HepG2 (cell line): ENCODE measurements at regions not wholly inside any gene's neighbourhood (a gene's known extent, or its start where the extent isn't known, plus 50 kb on each side); places are given as distances from the start of the nearest gene placed in this dataset.

ENCODE experiments used
- ATAC-seq: fragments of 200-7000 bp; cut with Tn5 transposase; 3 replicates; pipeline ENCODE4 v1.9.1; 2020; ENCODE audit warnings: mild to moderate bottlenecking, moderate library complexity
- BruUV-seq: library from RNA; stranded (reverse); fragments of 400-500 nt; replicated peaks from 2 replicates; lab custom pipeline; 2021; lab: Mats Ljungman, UMichigan
- CTCF ChIA-PET: fragments of 300-600 bp; formaldehyde crosslinking; extraction: SDS; loops from one replicate; lab custom pipeline; 2021; ENCODE audit warnings: low total read pairs, inconsistent platforms, low intra/inter-chr PET ratio; lab: Yijun Ruan, JAX
- POLR2A ChIA-PET: fragments of 350-600 bp; sonication (Branson Sonifier 250); formaldehyde crosslinking; loops from one replicate; lab custom pipeline; 2020; ENCODE audit warnings: antibody characterized with exemption, inconsistent platforms; lab: Yijun Ruan, JAX
- DNase-seq: peaks from one replicate; pipeline ENCODE4 v3.0.0-alpha.2; 2015; ENCODE audit warnings: low spot score
- FAIRE-seq: peaks from 3 replicates; lab custom pipeline; 2011; peaks lifted over from hg19 to GRCh38; lab: Jason Lieb, UNC
- H2AFZ ChIP-seq: one replicate; pipeline ENCODE4 v1.6.1; 2011; ENCODE audit warnings: low read length, inconsistent platforms
- H3K27ac ChIP-seq: fragments of 300-600 bp; 3 replicates; pipeline ENCODE4 v1.8.0; 2011; ENCODE audit warnings: mixed run types, mild to moderate bottlenecking, mixed read lengths, low read length, inconsistent platforms; ENCODE audit not compliant: insufficient read depth; ENCODE audit errors: extremely low read length
- H3K27me3 ChIP-seq, 2 experiments: fragments of 200-600 bp in 1 of 2; 2 replicates in 1 of 2; 3 replicates in 1 of 2; pipeline versions ENCODE4 v1.6.0 to v1.8.0; 2011; ENCODE audit warnings: low read length in 2 of 2, mild to moderate bottlenecking in 2 of 2, moderate library complexity in 2 of 2, inconsistent platforms in 1 of 2; ENCODE audit not compliant: insufficient read depth in 2 of 2, control insufficient read depth in 1 of 2
- H3K36me3 ChIP-seq, 2 experiments: fragments of 200-600 bp in 1 of 2; replicated peaks in 1 of 2; 2 replicates in 1 of 2; 3 replicates in 1 of 2; pipeline versions ENCODE4 v1.5.1 to v1.8.0; 2011; ENCODE audit warnings: low read length in 2 of 2, inconsistent platforms in 1 of 2; ENCODE audit not compliant: insufficient read depth in 2 of 2, control insufficient read depth in 1 of 2
- H3K4me1 ChIP-seq: 2 replicates; pipeline ENCODE4 v1.5.1; 2012; ENCODE audit warnings: low read length, inconsistent platforms; ENCODE audit not compliant: insufficient read depth
- H3K4me2 ChIP-seq: 2 replicates; pipeline ENCODE4 v1.6.0; 2011; ENCODE audit warnings: low read depth, low read length, inconsistent platforms
- H3K4me3 ChIP-seq, 3 experiments: fragments of 200-600 bp in 1 of 3; sonication (generic), shearing (Covaris generic) in 1 of 3; replicated peaks in 1 of 3; 2 replicates each; pipeline ENCODE4 v1.5.1; 2011 to 2016; ENCODE audit warnings: low read length in 3 of 3, inconsistent platforms in 2 of 3, low read depth in 2 of 3, mild to moderate bottlenecking in 2 of 3, control low read depth in 1 of 3, mixed read lengths in 1 of 3; ENCODE audit not compliant: insufficient read depth in 1 of 3
- H3K79me2 ChIP-seq: one replicate; pipeline ENCODE4 v1.6.1; 2011; ENCODE audit warnings: low read length, inconsistent platforms; ENCODE audit not compliant: insufficient read depth
- H3K9ac ChIP-seq: 2 replicates; pipeline ENCODE4 v1.6.0; 2011; ENCODE audit warnings: mild to moderate bottlenecking, low read depth, low read length, inconsistent platforms; ENCODE audit not compliant: insufficient read depth
- H3K9me3 ChIP-seq: 2 replicates; pipeline ENCODE4 v1.5.1; 2012; ENCODE audit warnings: mild to moderate bottlenecking, low read length
- H4K20me1 ChIP-seq: 2 replicates; pipeline ENCODE4 v1.6.0; 2011; ENCODE audit warnings: inconsistent platforms, mild to moderate bottlenecking, low read length, moderate library complexity; ENCODE audit not compliant: insufficient read depth
- BCL3 ChIP-seq: sonication (generic); formaldehyde crosslinking; IDR thresholded peaks from 2 replicates; pipeline ENCODE4 v1.5.1; 2020; ENCODE audit warnings: mild to moderate bottlenecking, missing genetic modification reagents, moderate library complexity
- FOXK1 ChIP-seq: sonication (generic); formaldehyde crosslinking; IDR thresholded peaks from 2 replicates; pipeline ENCODE4 v1.4.0; 2020; ENCODE audit warnings: low read depth, missing genetic modification reagents, borderline replicate concordance
- IRX3 ChIP-seq: sonication (generic); formaldehyde crosslinking; IDR thresholded peaks from 2 replicates; pipeline ENCODE4 v1.8.1; 2023; ENCODE audit warnings: mild to moderate bottlenecking, low read depth, missing genetic modification reagents, borderline replicate concordance
- PAF1 ChIP-seq: IDR thresholded peaks from 2 replicates; pipeline ENCODE4 v1.6.1; 2016; ENCODE audit warnings: missing genetic modification reagents, missing compliant biosample characterization
- PCBP2 ChIP-seq: fragments of 200-400 bp; formaldehyde crosslinking; optimal IDR thresholded peaks from 2 replicates; pipeline ENCODE3; 2018; ENCODE audit warnings: low read length, low read depth; ENCODE audit not compliant: poor library complexity, severe bottlenecking
- SALL2 ChIP-seq: sonication (generic); formaldehyde crosslinking; IDR thresholded peaks from 2 replicates; pipeline ENCODE4 v1.8.1; 2023; ENCODE audit warnings: mild to moderate bottlenecking, missing genetic modification reagents, inconsistent platforms
- SP140L ChIP-seq: sonication (generic); formaldehyde crosslinking; IDR thresholded peaks from 2 replicates; pipeline ENCODE4 v1.4.0; 2020; ENCODE audit warnings: missing genetic modification reagents, borderline replicate concordance
- ZIK1 ChIP-seq: sonication (generic); formaldehyde crosslinking; IDR thresholded peaks from 2 replicates; pipeline ENCODE4 v1.5.0; 2020; ENCODE audit warnings: mild to moderate bottlenecking, low read depth, missing genetic modification reagents, borderline replicate concordance
- ZNF234 ChIP-seq: sonication (generic); formaldehyde crosslinking; conservative IDR thresholded peaks from 2 replicates; pipeline ENCODE4 v1.5.1; 2020; ENCODE audit warnings: mild to moderate bottlenecking, missing genetic modification reagents
- ZNF264 ChIP-seq: sonication (generic); formaldehyde crosslinking; IDR thresholded peaks from 2 replicates; pipeline ENCODE4 v1.4.0; 2020; ENCODE audit warnings: missing genetic modification reagents
- ZNF878 ChIP-seq: sonication (generic); formaldehyde crosslinking; IDR thresholded peaks from 2 replicates; pipeline ENCODE4 v1.8.1; 2023; ENCODE audit warnings: mild to moderate bottlenecking, missing genetic modification reagents, moderate library complexity
- WGBS: methylation state at CpG from one replicate; pipeline ENCODE4 v1.1.6; 2017; ENCODE audit warnings: low lambda C conversion rate; 5-methylcytosine and 5-hydroxymethylcytosine counted together
- in situ Hi-C: cut with HindIII; loops from 2 replicates; pipeline ENCODE4 v1.10.0; 2017; ENCODE audit warnings: low pct_unique_long_range_greater_than_20kb; ENCODE audit not compliant: extremely low pct_ligation_motif_present
- intact Hi-C: fragments of 100-400 bp; cut with micrococcal nuclease; formaldehyde crosslinking; loops from one replicate; pipeline ENCODE4 v1.10.0; 2022; ENCODE audit not compliant: unreplicated experiment
- TF ChIP-seq, protein P1 (sequence below): sonication (generic); formaldehyde crosslinking; IDR thresholded peaks from 2 replicates; pipeline ENCODE4 v1.9.0; 2021; ENCODE audit warnings: missing genetic modification reagents, mild to moderate bottlenecking, borderline replicate concordance
- TF ChIP-seq, protein P2 (sequence below): sonication (generic); formaldehyde crosslinking; IDR thresholded peaks from 2 replicates; pipeline ENCODE4 v1.5.1; 2020; ENCODE audit warnings: mild to moderate bottlenecking, missing genetic modification reagents, borderline replicate concordance

GRCh38 chr3:150179330-150179729 lies 208.6 kb upstream of the PFN2 start:
- peaks cover 24% of the 10 kb centered on the region for H3K4me1 ChIP-seq
- no peaks in the 10 kb centered on the region for H4K20me1 ChIP-seq
- ATAC-seq (no peak), DNase-seq (no peak), FAIRE-seq (no peak)
- H3K27ac ChIP-seq = no peak overlapping the region
- H3K4me2 ChIP-seq = no peak overlapping the region
- no TSS peak for BruUV-seq
- no peaks in the 10 kb centered on the region for H3K79me2 ChIP-seq
- CTCF ChIA-PET = no interaction called here
- in situ Hi-C loops = no loop called here
- POLR2A ChIA-PET = no interaction called here
- WGBS = 0% methylated on average over 1 of the region's 1 CpG
- H2AFZ ChIP-seq = no peak overlapping the region
- H3K27me3 ChIP-seq = no peaks in the 10 kb centered on the region; a peak in 1 of 5 replicates
- H3K36me3 ChIP-seq = no peaks in the 10 kb centered on the region
- no peak overlapping the region for H3K4me3 ChIP-seq
- intact Hi-C loops = no loop called here
- no peak overlapping the region for H3K9ac ChIP-seq
- H3K9me3 ChIP-seq = no peaks in the 10 kb centered on the region
- TF ChIP-seq ZNF234 (no peak), ZNF878 (CRISPR knock-in tag) (no peak), SP140L (no peak), BCL3 (CRISPR knock-in tag) (no peak), PCBP2 (no peak), ZIK1 (CRISPR knock-in tag) (no peak), FOXK1 (no peak), PAF1 (CRISPR knock-in tag) (no peak), IRX3 (CRISPR knock-in tag) (no peak), SALL2 (CRISPR knock-in tag) (no peak), ZNF264 (CRISPR knock-in tag) (no peak)
- TF ChIP-seq, protein P1, sequence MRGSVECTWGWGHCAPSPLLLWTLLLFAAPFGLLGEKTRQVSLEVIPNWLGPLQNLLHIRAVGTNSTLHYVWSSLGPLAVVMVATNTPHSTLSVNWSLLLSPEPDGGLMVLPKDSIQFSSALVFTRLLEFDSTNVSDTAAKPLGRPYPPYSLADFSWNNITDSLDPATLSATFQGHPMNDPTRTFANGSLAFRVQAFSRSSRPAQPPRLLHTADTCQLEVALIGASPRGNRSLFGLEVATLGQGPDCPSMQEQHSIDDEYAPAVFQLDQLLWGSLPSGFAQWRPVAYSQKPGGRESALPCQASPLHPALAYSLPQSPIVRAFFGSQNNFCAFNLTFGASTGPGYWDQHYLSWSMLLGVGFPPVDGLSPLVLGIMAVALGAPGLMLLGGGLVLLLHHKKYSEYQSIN = no peak
- TF ChIP-seq, protein P2, sequence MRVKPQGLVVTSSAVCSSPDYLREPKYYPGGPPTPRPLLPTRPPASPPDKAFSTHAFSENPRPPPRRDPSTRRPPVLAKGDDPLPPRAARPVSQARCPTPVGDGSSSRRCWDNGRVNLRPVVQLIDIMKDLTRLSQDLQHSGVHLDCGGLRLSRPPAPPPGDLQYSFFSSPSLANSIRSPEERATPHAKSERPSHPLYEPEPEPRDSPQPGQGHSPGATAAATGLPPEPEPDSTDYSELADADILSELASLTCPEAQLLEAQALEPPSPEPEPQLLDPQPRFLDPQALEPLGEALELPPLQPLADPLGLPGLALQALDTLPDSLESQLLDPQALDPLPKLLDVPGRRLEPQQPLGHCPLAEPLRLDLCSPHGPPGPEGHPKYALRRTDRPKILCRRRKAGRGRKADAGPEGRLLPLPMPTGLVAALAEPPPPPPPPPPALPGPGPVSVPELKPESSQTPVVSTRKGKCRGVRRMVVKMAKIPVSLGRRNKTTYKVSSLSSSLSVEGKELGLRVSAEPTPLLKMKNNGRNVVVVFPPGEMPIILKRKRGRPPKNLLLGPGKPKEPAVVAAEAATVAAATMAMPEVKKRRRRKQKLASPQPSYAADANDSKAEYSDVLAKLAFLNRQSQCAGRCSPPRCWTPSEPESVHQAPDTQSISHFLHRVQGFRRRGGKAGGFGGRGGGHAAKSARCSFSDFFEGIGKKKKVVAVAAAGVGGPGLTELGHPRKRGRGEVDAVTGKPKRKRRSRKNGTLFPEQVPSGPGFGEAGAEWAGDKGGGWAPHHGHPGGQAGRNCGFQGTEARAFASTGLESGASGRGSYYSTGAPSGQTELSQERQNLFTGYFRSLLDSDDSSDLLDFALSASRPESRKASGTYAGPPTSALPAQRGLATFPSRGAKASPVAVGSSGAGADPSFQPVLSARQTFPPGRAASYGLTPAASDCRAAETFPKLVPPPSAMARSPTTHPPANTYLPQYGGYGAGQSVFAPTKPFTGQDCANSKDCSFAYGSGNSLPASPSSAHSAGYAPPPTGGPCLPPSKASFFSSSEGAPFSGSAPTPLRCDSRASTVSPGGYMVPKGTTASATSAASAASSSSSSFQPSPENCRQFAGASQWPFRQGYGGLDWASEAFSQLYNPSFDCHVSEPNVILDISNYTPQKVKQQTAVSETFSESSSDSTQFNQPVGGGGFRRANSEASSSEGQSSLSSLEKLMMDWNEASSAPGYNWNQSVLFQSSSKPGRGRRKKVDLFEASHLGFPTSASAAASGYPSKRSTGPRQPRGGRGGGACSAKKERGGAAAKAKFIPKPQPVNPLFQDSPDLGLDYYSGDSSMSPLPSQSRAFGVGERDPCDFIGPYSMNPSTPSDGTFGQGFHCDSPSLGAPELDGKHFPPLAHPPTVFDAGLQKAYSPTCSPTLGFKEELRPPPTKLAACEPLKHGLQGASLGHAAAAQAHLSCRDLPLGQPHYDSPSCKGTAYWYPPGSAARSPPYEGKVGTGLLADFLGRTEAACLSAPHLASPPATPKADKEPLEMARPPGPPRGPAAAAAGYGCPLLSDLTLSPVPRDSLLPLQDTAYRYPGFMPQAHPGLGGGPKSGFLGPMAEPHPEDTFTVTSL (CRISPR knock-in tag) = no peak
